HG03045 (cell line): ENCODE measurements at regions not wholly inside any gene's neighbourhood (a gene's known extent, or its start where the extent isn't known, plus 50 kb on each side); places are given as distances from the start of the nearest gene placed in this dataset.

Source experiments
- ATAC-seq: cut with Tn5 transposase; IDR thresholded peaks from one replicate; pipeline ENCODE4 v1.9.1; 2021; ENCODE audit warnings: mild to moderate bottlenecking, moderate library complexity; ENCODE audit not compliant: unreplicated experiment

GRCh38 chr14:34931206-34931605, 51.6 kb upstream of the SRP54 start:
- no peak for ATAC-seq

DNA sequence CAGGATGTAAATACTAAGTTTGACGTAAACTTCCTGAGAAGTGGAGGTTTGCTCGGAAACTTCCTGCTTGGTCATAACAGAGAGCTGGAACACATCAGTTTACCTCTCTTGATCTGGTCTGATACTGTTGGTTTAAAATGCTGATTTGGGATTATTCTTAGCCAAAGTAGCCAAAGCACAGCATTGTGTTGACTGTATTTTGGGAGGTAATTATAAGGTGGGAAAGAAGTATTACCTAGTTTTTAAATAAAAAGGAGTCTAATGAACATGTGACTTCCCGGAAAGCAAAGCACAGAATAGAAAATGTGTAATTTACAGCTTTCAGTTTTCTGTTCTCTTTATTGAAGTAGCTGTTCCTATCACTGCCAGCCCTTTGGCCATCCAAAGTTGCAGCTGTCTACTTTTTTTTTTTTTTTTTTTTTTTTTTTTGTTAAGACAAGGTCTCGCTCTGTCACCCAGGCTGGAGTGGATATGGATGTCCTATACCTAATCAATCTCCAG, 52.2 kb upstream of the SRP54 start:
- ATAC-seq, result peak; percentile 65

DNA sequence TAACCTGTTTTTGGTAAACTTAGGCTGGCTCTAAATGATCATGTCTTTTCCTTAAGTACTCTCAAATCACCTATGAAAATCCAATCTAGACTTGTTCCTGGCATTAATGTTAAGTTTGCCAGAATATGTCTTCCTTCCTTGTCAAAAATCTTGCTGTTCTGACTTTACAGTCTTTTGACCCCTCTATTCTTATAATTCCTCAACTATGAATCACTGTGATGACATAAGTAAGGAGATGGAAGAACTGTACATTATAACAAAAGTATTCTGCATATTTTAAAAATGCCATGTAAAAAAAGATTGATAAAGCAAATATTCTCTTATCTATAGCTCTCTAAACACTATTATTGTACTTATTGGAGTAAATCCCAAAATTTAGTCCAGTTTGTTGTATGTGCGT, 51.4 kb upstream of the BAZ1A start:
- ATAC-seq, result no peak
